HepG2 (cell line): ENCODE measurements at regions not wholly inside any gene's neighbourhood (a gene's known extent, or its start where the extent isn't known, plus 50 kb on each side); places are given as distances from the start of the nearest gene placed in this dataset.

Experiments
- ATAC-seq: fragments of 200-7000 bp; cut with Tn5 transposase; 3 replicates; pipeline ENCODE4 v1.9.1; 2020; ENCODE audit warnings: mild to moderate bottlenecking, moderate library complexity
- BruUV-seq: library from RNA; stranded (reverse); fragments of 400-500 nt; replicated peaks from 2 replicates; lab custom pipeline; 2021; lab: Mats Ljungman, UMichigan
- CTCF ChIA-PET: fragments of 300-600 bp; formaldehyde crosslinking; extraction: SDS; loops from one replicate; lab custom pipeline; 2021; ENCODE audit warnings: low total read pairs, inconsistent platforms, low intra/inter-chr PET ratio; lab: Yijun Ruan, JAX
- POLR2A ChIA-PET: fragments of 350-600 bp; sonication (Branson Sonifier 250); formaldehyde crosslinking; loops from one replicate; lab custom pipeline; 2020; ENCODE audit warnings: antibody characterized with exemption, inconsistent platforms; lab: Yijun Ruan, JAX
- DNase-seq: peaks from one replicate; pipeline ENCODE4 v3.0.0-alpha.2; 2015; ENCODE audit warnings: low spot score
- FAIRE-seq: peaks from 3 replicates; lab custom pipeline; 2011; peaks lifted over from hg19 to GRCh38; lab: Jason Lieb, UNC
- H2AFZ ChIP-seq: one replicate; pipeline ENCODE4 v1.6.1; 2011; ENCODE audit warnings: low read length, inconsistent platforms
- H3K27ac ChIP-seq: fragments of 300-600 bp; 3 replicates; pipeline ENCODE4 v1.8.0; 2011; ENCODE audit warnings: mixed run types, mild to moderate bottlenecking, mixed read lengths, low read length, inconsistent platforms; ENCODE audit not compliant: insufficient read depth; ENCODE audit errors: extremely low read length
- H3K27me3 ChIP-seq, 2 experiments: fragments of 200-600 bp in 1 of 2; 2 replicates in 1 of 2; 3 replicates in 1 of 2; pipeline versions ENCODE4 v1.6.0 to v1.8.0; 2011; ENCODE audit warnings: low read length in 2 of 2, mild to moderate bottlenecking in 2 of 2, moderate library complexity in 2 of 2, inconsistent platforms in 1 of 2; ENCODE audit not compliant: insufficient read depth in 2 of 2, control insufficient read depth in 1 of 2
- H3K36me3 ChIP-seq, 2 experiments: fragments of 200-600 bp in 1 of 2; replicated peaks in 1 of 2; 2 replicates in 1 of 2; 3 replicates in 1 of 2; pipeline versions ENCODE4 v1.5.1 to v1.8.0; 2011; ENCODE audit warnings: low read length in 2 of 2, inconsistent platforms in 1 of 2; ENCODE audit not compliant: insufficient read depth in 2 of 2, control insufficient read depth in 1 of 2
- H3K4me1 ChIP-seq: 2 replicates; pipeline ENCODE4 v1.5.1; 2012; ENCODE audit warnings: low read length, inconsistent platforms; ENCODE audit not compliant: insufficient read depth
- H3K4me2 ChIP-seq: 2 replicates; pipeline ENCODE4 v1.6.0; 2011; ENCODE audit warnings: low read depth, low read length, inconsistent platforms
- H3K4me3 ChIP-seq, 3 experiments: fragments of 200-600 bp in 1 of 3; sonication (generic), shearing (Covaris generic) in 1 of 3; replicated peaks in 1 of 3; 2 replicates each; pipeline ENCODE4 v1.5.1; 2011 to 2016; ENCODE audit warnings: low read length in 3 of 3, inconsistent platforms in 2 of 3, low read depth in 2 of 3, mild to moderate bottlenecking in 2 of 3, control low read depth in 1 of 3, mixed read lengths in 1 of 3; ENCODE audit not compliant: insufficient read depth in 1 of 3
- H3K79me2 ChIP-seq: one replicate; pipeline ENCODE4 v1.6.1; 2011; ENCODE audit warnings: low read length, inconsistent platforms; ENCODE audit not compliant: insufficient read depth
- H3K9ac ChIP-seq: 2 replicates; pipeline ENCODE4 v1.6.0; 2011; ENCODE audit warnings: mild to moderate bottlenecking, low read depth, low read length, inconsistent platforms; ENCODE audit not compliant: insufficient read depth
- H3K9me3 ChIP-seq: 2 replicates; pipeline ENCODE4 v1.5.1; 2012; ENCODE audit warnings: mild to moderate bottlenecking, low read length
- H4K20me1 ChIP-seq: 2 replicates; pipeline ENCODE4 v1.6.0; 2011; ENCODE audit warnings: inconsistent platforms, mild to moderate bottlenecking, low read length, moderate library complexity; ENCODE audit not compliant: insufficient read depth
- DMAP1 ChIP-seq: IDR thresholded peaks from 2 replicates; pipeline ENCODE4 v1.6.1; 2016
- HMG20B ChIP-seq: conservative IDR thresholded peaks from 2 replicates; pipeline ENCODE4 v1.6.1; 2016; ENCODE audit warnings: missing genetic modification reagents, missing compliant biosample characterization
- IRF2 ChIP-seq: IDR thresholded peaks from 2 replicates; pipeline ENCODE4 v1.6.1; 2018; ENCODE audit warnings: missing genetic modification reagents, missing compliant biosample characterization
- NFIB ChIP-seq: sonication (generic); formaldehyde crosslinking; IDR thresholded peaks from 2 replicates; pipeline ENCODE4 v1.9.0; 2021; ENCODE audit warnings: missing genetic modification reagents, mild to moderate bottlenecking, borderline replicate concordance
- RBM22 ChIP-seq: fragments of 200-400 bp; formaldehyde crosslinking; optimal IDR thresholded peaks from 2 replicates; pipeline ENCODE3; 2017; ENCODE audit warnings: mild to moderate bottlenecking, low read length, moderate library complexity
- SP5 ChIP-seq: IDR thresholded peaks from 2 replicates; pipeline ENCODE4 v1.6.1; 2016; ENCODE audit warnings: low read depth, borderline replicate concordance
- SRSF1 ChIP-seq: fragments of 200-400 bp; formaldehyde crosslinking; optimal IDR thresholded peaks from 2 replicates; pipeline ENCODE3; 2017; ENCODE audit warnings: mild to moderate bottlenecking, low read depth, low read length, moderate library complexity
- TBP ChIP-seq: sonication (generic); formaldehyde crosslinking; IDR thresholded peaks from 2 replicates; pipeline ENCODE4 v1.5.0; 2020; ENCODE audit warnings: missing genetic modification reagents
- TGIF2 ChIP-seq: IDR thresholded peaks from 2 replicates; pipeline ENCODE4 v1.6.1; 2016; ENCODE audit warnings: control low read depth, missing compliant biosample characterization
- ZMYM2 ChIP-seq: sonication (generic); formaldehyde crosslinking; IDR thresholded peaks from 2 replicates; pipeline ENCODE4 v1.8.0; 2022; ENCODE audit warnings: mild to moderate bottlenecking, missing genetic modification reagents
- ZNF737 ChIP-seq: sonication (generic); formaldehyde crosslinking; IDR thresholded peaks from 2 replicates; pipeline ENCODE4 v1.5.0; 2020; ENCODE audit warnings: missing genetic modification reagents, mild to moderate bottlenecking, borderline replicate concordance
- ZNF777 ChIP-seq: sonication (generic); formaldehyde crosslinking; IDR thresholded peaks from 2 replicates; pipeline ENCODE4 v1.4.0; 2020; ENCODE audit warnings: missing genetic modification reagents
- ZNF800 ChIP-seq: sonication (generic); formaldehyde crosslinking; IDR thresholded peaks from 2 replicates; pipeline ENCODE4 v1.4.0; 2020; ENCODE audit warnings: missing genetic modification reagents
- ZNF841 ChIP-seq: sonication (generic); formaldehyde crosslinking; IDR thresholded peaks from 2 replicates; pipeline ENCODE4 v1.8.1; 2023; ENCODE audit warnings: missing genetic modification reagents, borderline replicate concordance
- WGBS: methylation state at CpG from one replicate; pipeline ENCODE4 v1.1.6; 2017; ENCODE audit warnings: low lambda C conversion rate; 5-methylcytosine and 5-hydroxymethylcytosine counted together
- in situ Hi-C: cut with HindIII; loops from 2 replicates; pipeline ENCODE4 v1.10.0; 2017; ENCODE audit warnings: low pct_unique_long_range_greater_than_20kb; ENCODE audit not compliant: extremely low pct_ligation_motif_present
- intact Hi-C: fragments of 100-400 bp; cut with micrococcal nuclease; formaldehyde crosslinking; loops from one replicate; pipeline ENCODE4 v1.10.0; 2022; ENCODE audit not compliant: unreplicated experiment

- intact Hi-C loops: no loop called here
- no peak for ATAC-seq
- H3K27ac ChIP-seq: no peak overlapping the region
- no peaks in the 10 kb centered on the region for H3K27me3 ChIP-seq
- ChIA-PET CTCF (no interaction called here), POLR2A (no interaction called here)
- no peak overlapping the region for H3K9ac ChIP-seq
- H3K4me2 ChIP-seq: no peak overlapping the region
- H3K36me3 ChIP-seq: no peaks in the 10 kb centered on the region
- H2AFZ ChIP-seq: no peak overlapping the region
- BruUV-seq: no TSS peak
- H3K9me3 ChIP-seq: peaks cover 81% of the 10 kb centered on the region
- TF ChIP-seq RBM22: no peak
- no peak for TF ChIP-seq ZMYM2
- no peak for TF ChIP-seq SRSF1
- TF ChIP-seq ZNF800 (CRISPR knock-in tag): no peak
- TF ChIP-seq HMG20B (CRISPR knock-in tag): no peak
- no peak for TF ChIP-seq ZNF777 (CRISPR knock-in tag)
- TF ChIP-seq DMAP1 (CRISPR knock-in tag): no peak
- TF ChIP-seq ZNF737 (CRISPR knock-in tag): no peak
- TF ChIP-seq TGIF2 (CRISPR knock-in tag): no peak
- TF ChIP-seq IRF2 (CRISPR knock-in tag): no peak
- TF ChIP-seq NFIB (CRISPR knock-in tag): no peak
- TF ChIP-seq ZNF841 (CRISPR knock-in tag): no peak
- TF ChIP-seq SP5 (CRISPR knock-in tag): no peak
- TF ChIP-seq TBP: no peak
- FAIRE-seq: no peak
- H3K4me3 ChIP-seq: no peak overlapping the region
- H3K79me2 ChIP-seq: no peaks in the 10 kb centered on the region
- 10% methylated on average over 4 of the region's 4 CpGs for WGBS
- DNase-seq: no peak
- no peaks in the 10 kb centered on the region for H3K4me1 ChIP-seq
- in situ Hi-C loops: no loop called here
- no peaks in the 10 kb centered on the region for H4K20me1 ChIP-seq
Measured at GRCh38 chr10:107230887-107231286, 66.4 kb upstream of the SORCS1 start.
